OCI-LY3 (cell line): ENCODE measurements at regions not wholly inside any gene's neighbourhood (a gene's known extent, or its start where the extent isn't known, plus 50 kb on each side); places are given as distances from the start of the nearest gene placed in this dataset.

Experiments used
- CTCF ChIP-seq: fragments of 200-600, 300-600 bp; sonication (generic); IDR thresholded peaks from 2 replicates; pipeline ENCODE4 v1.5.1; 2014; ENCODE audit warnings: antibody characterized with exemption, low read length, low read depth
- EZH2phosphoT487 ChIP-seq: fragments of 200-600 bp; shearing (Covaris generic); IDR thresholded peaks from 2 replicates; pipeline ENCODE4 v1.6.1; 2018; ENCODE audit warnings: antibody characterized with exemption, mixed run types, low read depth

- no peak for TF ChIP-seq CTCF
- TF ChIP-seq EZH2phosphoT487, result no peak
These were observed 157.5 kb downstream of the RFPL4B start for GRCh38 chr6:112504621-112505020.
